Keratinocyte (primary cell): ENCODE measurements at regions not wholly inside any gene's neighbourhood (a gene's known extent, or its start where the extent isn't known, plus 50 kb on each side); places are given as distances from the start of the nearest gene placed in this dataset.

Experiments used
- CTCF ChIP-seq, 3 experiments: IDR thresholded peaks in 1 of 3; conservative IDR thresholded peaks in 1 of 3; optimal IDR thresholded peaks in 1 of 3; 2 replicates in 2 of 3; 3 replicates in 1 of 3; pipeline versions ENCODE3 to v1.5.1; 2011; ENCODE audit warnings: low read length in 3 of 3, mild to moderate bottlenecking in 3 of 3, moderate library complexity in 2 of 3, control low read depth in 1 of 3, inconsistent platforms in 1 of 3; ENCODE audit not compliant: insufficient read depth in 2 of 3; ENCODE audit errors: extremely low read depth in 1 of 3
- EZH2 ChIP-seq: IDR thresholded peaks from one replicate; pipeline ENCODE4 v1.6.1; 2012; ENCODE audit warnings: inconsistent platforms, mild to moderate bottlenecking, low read length, moderate library complexity

GRCh38 chr4:32192363-32192762 is 1472.2 kb downstream of the PCDH7 start:
- TF ChIP-seq CTCF (optimal IDR thresholded peaks at IDR 0.05 in 1 of 3, IDR thresholded peaks at IDR 0.05 in 1 of 3, conservative IDR thresholded peaks at IDR 0.05 in 1 of 3; ENCODE audit: extremely low read depth in 1 of 3, insufficient read depth in 2 of 3, low read length in 3 of 3) (no peak), EZH2 (no peak)
